T-helper 2 cell (primary cell): ENCODE measurements at regions not wholly inside any gene's neighbourhood (a gene's known extent, or its start where the extent isn't known, plus 50 kb on each side); places are given as distances from the start of the nearest gene placed in this dataset.
A peak's percentile ranks its signal among the peaks of the same experiment; 100 is the strongest.
"Not testable (repeated sequence)": the region's sequence is repeated elsewhere in the genome, so short reads cannot be mapped to it uniquely, and the experiment has no call there.

Experiments used
- DNase-seq, 5 experiments: peaks; one replicate each; pipeline versions ENCODE4 v3.0.0 to v3.0.0-alpha.2; 2012 to 2022

DNA sequence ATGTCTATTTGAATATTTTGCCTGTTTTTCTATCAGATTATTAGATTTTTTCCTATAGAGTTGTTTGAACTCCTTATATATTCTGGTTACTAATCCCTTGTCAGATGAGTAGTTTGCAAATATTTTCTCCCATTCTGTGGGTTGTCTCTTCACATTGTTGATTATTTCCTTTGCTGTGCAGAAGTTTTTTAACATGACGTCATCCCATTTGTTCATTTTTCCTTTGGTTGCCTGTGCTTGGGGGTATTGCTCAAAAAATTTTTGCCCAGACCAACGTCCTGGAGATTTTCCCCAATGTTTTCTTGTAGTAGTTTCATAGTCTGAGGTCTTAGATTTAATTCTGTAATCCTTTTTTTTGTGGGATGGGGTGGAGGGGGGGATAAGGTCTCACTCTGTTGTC, 168.7 kb upstream of the NFIA start:
- not testable (repeated sequence) for DNase-seq

DNA sequence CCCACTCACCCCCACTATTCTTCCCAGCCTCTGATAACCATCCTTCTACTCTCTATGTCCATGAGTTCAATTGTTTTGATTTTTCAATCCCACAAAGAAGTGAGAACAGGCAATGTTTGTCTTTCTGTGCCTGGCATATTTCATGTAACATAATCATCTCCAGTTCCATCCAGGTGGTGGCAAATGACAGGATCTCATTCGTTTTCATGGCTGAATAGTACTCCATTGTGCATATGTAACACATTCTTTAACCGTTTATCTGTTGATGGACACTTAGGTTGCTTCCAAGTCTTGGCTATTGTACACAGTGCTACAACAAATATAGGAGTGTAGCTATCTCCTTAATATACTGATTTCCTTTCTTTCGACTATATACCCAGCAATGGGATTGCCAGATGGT, 169.3 kb upstream of the NFIA start:
- DNase-seq: no peak

DNA sequence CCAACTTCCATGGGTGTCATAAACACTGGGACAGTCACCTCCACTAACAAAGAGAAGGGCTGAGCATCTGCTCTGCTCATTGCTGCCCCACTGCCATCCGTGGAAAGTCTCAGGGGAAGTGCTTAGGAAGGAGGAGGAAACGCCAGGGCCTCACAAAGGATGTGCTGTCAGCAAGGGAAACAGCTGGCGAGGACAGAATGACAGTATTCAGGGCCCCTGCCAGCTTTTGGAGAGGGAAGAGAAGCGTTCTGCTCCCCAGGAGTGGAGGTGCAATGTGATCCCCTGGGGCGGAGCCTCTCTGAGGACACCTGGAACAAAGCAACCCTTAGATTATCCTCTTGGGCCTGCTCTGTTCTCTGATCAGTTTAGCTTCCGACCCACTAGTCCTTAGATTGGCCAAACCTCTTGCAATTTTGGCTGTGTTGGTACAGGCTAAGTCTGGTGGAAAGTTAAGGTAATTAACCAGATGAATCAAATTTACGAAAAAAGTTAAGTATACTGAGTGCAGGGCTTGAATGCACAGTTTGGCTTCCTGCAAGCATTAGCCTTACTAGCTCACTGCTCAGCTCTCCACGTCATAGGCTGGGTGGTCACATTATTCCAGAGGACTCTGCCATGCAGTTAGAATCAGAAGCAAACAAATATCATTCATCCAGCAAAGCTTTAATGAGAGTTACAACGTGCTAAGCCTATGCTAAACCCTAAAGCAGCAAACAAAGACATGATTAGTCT, 170.2 kb upstream of the NFIA start:
- no peak for DNase-seq

DNA sequence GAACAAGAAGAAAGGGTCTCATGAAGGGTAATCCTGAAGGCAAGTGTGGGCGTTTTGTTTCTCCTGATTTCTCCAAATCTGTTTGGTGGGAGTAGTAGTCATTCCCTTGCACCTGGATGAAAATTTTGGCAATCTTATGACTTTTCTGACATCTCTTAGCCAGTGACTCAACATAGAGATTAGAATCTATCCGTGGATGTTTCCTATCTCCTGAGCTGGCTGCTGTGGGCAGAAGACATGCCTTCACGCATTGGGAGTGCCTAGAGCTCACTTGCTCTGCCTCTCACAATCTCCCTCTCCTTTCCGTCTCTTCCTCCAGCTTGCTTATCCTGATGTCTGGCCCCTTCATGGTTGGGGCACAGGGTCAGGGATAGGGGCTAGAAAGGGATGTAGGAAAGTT, 174.2 kb upstream of the NFIA start:
- no peak for DNase-seq

DNA sequence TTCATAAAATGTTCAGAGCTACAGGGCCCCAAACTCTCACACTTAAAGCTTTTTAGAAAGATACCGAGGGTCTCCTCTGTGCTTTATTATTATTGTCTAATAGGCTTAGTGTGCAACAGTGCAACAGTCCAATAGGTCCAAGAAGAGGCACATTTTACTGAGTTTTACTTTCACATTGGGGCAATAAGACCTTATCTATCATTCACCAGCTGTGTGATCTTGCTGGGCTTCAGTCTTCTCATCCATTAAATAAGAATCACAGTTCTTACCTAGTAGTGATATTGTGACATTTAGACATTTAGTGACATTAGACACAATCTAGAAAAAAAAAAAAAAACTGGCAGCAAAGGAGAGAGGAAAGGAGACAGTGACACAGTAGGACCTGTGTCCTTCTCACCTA, 175.8 kb upstream of the NFIA start:
- no peak for DNase-seq

DNA sequence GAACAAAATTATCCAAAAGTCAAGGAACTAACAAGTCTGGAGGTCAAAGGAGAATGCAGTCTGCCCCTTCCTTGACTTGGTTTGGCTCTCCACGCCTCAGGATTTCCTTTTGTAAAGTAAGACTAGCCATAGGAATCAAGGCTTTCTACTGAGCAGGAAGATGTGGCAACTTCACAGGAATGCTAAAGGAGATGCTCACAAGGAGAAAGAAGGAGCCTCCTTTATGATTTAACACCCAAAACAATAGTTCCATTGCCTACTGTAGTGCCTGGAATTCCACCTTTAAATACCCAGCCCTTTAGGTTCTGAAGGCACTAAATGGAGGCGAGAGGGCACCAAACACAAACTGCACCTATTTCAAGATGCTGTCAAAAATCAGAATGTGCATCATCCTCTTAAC, 176.3 kb upstream of the NFIA start:
- DNase-seq: no peak

DNA sequence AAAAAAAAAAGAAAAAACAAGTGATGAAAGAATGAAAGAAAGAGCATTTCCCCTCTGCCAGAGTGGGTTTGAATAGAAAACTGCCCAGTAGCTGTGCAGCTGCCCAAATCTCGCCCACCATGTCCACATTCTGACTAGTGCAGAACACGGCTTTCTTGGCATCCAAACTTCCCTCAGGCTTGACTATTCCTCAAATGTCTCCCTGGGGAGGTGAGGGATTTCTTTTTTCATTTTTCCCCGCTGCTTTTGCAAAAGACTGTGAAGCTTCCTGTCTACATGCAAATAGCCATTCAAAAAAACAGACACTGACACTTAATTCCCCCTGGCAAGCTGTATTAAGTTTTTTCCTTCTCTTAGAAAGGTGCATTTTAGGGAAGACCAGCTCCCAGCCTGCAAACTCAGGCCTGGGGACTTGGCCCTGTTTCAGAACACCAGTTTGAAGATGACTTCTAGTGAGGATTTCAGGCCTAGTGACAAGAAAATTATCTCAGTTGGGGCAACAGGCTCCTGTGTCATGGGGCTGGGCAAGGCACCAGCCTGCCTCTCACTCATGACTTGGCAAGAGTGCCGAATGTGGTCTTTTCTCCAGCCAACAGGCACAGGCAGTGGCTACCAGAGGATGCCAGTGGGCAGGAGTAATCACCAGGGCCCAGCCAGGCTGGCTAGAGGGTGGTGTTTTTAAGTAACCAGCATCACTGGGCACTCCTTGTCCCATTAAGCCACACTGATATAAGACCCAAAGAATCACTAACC, 178.1 kb upstream of the NFIA start:
- no peak for DNase-seq

DNA sequence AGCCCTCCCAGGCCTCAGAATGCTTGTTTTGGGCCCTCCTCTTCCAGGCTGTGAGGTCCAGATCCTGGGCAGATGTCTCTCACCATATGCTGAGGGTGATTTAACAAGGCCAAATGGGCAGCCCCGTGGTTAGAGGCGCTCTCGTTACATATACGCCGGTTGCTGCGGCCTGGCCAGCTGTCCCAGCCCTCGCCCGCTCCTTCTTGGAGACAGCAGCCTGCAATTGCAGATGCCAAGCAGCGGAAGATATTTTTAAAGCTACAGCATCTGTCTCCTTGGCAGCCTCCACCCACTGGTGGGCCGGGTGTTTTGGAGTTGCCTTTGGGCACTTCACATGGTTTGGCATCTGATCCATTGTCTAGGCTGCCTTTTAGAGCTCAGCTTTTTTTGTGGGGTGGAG, 178.8 kb upstream of the NFIA start:
- DNase-seq: no peak

DNA sequence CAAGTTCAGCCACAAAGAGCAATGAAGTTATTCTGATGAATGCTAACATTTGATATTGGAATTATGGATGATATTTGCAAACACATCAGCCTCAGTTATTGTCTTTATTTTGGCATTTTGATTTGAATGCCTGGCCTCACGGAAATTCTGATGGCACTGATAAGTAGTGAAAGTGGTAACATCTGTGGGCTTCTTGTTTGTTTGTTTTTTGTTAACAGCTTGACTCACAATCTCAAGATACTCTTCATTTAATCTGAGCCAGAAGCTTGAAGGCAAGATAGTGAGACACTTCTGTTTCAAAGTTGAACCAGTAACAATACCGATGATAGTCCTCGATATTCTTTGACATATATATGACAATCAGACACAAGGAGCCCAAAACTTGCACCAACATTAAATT, 182.9 kb upstream of the NFIA start:
- peak in 1 of 5 experiments; percentile 23 for DNase-seq

DNA sequence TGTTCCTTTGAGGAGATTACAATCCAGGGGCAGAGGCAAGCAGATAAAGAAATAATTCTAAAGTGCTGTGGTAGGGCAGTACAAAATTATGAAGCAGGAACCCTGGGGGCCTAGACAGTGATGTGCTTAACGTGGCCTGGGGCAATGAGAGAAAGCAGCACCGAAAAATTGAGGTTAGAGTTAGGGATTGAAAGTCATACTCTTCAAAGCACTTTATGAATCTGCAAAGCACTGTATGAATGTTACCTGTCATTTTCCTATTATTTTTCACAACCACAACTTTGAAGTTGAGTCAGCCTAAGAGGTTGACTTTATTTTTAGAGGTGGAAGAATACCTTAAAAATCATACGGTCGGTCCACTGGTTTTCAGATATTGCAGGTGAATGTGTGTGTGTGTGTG, 183.4 kb upstream of the NFIA start:
- DNase-seq: peak in 1 of 5 experiments; percentile 78

DNA sequence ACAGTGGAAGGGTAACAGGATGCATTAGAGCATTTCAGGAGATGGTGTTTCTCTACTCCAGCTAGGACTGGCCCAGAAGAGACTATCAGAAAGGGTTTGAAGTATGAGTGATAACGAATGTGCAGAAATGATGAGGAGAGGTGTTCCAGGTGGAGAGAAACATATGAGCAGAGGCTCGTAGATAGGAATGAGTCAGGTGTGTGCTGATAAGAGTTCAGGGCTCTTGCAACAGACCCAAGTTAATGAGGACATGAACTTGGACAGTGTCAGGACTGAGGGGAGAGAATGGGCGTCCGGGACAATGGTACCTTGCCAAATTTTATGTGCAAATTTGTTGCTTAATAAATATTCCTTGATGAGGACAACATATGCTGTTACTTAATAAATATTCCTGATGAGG, 183.9 kb upstream of the NFIA start:
- DNase-seq: peak in 1 of 5 experiments; percentile 15

DNA sequence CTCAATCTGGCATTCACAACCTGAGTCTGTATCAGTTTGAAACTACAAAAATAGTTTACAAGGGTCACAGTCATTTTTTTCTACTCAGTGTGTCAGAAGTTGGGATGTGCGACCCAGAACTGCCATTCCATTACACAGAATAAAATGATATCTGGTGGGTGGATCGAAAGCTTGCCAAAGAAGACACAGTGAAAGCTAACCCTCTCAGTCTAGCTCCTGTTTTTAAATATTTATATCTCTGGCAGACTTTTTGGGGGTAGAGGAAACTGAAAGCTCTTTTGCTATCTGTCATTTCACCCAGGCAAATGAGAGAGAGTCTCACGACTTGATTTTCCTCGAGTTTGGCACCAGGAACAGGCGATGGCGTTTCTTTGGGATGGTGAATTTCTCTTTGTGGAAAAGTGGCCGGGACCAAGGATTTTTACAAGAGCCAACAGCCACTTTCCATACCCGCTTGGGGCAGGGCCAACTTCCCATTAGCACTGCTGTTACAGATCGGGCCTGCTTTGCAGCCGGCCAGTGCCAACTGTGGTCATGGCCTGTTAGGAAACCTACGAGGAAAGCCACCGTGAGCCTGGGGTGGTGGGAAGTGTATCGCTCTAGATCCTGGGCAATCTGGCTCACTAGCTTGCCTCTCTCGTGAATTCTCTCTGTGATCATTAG, 185.5 kb upstream of the NFIA start:
- DNase-seq: no peak

DNA sequence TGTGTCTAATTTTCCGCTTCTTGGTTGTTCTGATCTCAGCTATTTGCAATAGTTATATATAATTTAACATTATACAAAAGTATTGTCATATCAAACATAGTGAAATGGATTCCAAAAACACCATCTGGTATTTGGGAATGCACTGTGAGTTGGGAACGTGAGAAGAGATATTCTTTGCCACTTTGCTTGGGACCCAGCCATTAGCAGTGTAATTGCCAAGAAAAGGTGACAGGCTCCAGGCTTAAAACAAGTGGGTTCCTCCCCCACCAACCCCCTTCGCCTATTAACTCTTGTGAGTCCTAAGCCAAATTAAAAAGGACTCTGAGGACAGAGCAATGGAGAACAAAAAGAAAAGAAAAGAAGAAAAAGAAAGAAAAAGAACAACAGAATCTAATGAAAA, 186.7 kb upstream of the NFIA start:
- no peak for DNase-seq

DNA sequence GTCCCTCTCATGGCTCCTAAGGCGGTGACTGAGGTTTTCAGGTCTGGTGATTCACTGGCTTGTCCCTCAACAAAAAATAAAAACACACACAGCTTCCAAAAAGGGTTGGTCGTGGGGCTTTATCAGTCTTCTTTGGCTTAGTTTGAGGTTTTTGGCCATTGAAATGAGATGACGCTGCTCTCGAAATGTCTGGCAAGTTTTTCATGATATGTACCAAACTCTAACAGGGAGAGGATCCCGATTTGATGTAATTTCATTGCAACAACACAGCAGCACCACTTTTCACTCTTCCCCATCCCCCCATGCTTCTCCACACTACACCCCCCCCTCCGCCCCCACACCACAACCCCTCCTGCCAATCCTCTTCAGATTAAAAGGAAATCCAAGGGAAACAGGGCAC, 187.1 kb upstream of the NFIA start:
- no peak for DNase-seq

DNA sequence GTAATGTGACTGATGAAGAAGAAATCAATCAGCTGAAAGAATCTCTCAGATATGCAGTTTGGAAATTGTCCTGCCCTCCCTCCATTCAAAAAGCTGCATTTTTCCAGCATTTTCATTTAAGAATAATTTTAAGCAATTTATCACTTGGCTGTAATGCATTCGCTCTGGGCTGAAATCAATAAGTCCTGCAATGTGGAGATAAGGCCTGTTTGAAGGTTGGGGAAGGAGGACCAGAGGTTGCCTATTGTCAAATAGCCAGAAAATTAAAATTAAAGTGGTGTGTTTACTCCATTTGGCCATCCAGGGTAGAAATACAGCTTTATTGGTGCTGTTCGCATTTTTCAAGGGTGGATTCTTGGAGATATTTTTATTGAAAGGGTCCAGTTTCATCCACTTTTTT, 187.6 kb upstream of the NFIA start:
- DNase-seq: no peak

DNA sequence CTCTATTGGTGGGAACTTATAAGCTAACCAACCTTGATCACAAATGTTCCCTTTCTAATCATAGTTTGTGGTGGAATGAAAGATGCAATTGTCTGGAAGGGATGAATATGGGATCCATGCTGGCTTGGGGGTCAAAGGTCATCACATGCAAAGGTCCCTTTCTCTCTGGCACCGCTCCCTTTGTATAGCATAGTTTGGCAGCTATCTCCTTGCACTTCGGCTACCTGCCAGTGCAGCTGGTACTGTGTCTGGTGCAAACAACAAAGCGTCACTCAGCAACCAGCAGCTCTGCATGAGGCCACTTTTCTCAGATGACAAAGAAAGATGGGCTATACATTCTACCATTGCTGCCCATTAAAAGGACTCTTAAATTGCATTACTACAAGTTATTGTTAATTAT, 188.2 kb upstream of the NFIA start:
- DNase-seq: no peak

DNA sequence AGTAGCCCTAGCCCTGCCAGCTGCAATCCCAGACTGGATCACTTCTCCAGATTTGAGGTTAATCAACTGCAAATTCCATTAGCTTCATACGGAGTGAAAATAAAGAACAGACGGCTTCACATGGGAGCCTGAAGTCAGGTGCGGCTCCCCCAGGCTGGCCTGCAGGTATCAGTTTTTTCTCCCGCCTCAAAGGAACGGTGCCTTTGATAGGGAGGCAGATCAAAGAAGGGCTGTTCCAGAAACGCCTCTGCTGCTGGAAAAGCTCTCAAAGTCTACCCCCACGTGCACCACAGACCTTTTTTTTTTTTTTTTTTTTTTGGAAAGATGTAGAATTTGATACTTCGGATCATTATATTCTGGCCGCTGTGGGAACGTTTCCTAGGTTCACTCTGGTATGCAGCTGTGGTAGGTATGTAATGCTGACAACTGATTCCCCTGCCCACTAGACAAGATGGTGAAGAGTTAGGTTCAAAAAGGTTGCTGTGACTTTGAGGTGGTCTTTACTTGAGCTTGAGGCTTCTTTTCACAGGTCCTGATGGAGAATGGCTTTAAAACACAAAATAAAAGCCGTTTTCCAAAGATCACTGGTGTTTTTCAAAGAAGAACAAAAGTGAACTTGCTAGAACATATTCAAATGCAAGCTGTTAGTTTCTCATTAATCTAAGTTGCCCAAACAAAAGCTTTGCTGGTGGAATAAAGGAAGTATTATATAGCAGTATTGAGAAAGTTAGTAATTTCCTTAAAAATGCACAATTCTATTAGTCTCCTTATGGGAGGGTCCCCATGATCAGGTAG, 189.0 kb upstream of the NFIA start:
- no peak for DNase-seq

DNA sequence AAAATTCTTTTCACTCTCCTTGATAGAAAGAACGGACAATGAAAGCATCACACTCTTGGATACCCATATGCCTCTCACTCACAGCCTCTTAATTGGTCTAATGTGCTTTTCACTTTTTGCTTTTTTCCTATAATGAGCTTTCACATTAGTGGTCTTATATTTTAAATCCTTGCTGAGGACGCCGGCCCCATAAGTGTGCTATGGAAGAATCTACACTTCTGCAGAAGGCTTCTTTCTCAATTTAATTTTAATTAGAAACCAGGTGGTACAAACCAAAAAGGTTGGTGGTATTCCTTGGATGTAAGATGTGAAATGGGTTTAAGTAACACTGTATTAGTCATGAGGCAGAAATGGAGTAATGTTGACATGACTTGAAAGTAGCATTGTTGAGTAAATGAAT, 190.6 kb upstream of the NFIA start:
- no peak for DNase-seq

DNA sequence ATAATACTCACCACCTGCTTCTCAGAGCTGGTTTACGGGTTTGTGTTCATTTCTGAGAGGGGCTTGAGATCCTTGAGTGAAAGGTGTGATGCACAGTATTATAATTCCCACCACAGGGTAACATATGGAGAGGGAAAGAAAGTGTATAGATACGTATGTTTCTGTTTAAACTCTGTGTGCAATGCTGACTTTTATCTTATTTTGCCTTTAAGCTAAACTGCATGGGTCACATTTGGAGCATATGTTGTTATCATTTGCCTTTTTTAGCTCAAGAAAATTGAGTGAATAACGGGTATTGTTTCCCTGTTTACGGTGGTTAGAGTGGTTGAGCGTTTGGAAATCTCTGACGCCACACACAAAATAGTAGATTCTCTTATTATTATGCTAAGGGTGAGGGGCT, 191.1 kb upstream of the NFIA start:
- DNase-seq: no peak

DNA sequence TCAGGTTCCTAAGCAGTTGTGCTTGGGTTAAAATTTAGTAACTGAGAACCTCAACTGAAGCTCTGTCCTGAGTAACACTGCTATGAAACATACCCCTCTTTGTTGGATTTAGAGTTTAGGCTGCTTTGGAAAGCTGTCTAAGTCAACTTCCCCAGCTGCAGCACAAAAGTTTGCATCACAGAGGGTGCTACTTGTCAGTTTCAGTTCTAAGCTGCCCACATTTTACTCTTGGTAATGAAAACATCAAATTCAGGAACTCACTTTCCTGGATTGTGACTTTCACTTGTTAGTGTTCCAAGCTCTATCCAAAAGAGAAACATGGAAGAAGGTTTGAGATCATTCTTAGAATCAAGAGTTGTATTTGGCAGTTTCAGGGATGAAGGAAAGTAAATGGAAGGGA, 191.7 kb upstream of the NFIA start:
- DNase-seq: no peak

DNA sequence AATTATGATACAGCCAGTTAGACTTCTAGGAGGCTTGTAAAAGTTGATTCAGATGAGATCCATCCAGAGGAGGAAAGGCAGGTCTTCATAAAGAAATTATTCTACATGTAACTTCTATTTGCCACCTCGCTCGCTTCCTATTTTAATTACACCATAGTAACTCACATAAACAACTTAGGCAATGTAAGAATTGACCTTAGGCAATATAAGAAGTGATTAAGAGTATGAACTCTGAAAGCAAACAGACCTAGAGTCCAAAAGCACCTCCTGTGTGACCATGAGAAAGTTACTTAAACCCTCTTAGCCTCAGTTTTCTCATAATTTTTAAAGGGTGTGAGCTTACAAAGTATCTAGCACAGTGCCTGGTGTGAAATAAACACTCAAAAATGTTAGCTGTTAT, 192.7 kb upstream of the NFIA start:
- DNase-seq: no peak

DNA sequence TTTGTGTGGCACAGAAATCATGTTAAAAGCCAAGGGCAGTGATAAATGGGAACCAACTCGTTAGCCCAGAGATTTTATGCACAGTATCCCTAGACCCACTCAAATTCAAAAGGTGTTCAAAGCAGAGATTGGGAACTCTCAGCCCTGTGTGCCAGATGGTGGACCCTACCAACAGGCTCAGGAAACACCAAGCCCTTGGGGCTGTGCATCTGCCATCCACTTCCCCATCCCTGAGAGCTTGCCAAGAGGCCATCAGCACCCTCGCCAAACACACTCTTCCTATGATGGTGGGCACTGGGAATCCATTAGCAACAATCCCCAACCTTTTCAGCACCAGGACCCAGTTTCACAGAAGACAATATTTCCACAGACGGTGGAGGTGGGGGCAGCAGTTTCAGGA, 194.2 kb upstream of the NFIA start:
- no peak for DNase-seq

DNA sequence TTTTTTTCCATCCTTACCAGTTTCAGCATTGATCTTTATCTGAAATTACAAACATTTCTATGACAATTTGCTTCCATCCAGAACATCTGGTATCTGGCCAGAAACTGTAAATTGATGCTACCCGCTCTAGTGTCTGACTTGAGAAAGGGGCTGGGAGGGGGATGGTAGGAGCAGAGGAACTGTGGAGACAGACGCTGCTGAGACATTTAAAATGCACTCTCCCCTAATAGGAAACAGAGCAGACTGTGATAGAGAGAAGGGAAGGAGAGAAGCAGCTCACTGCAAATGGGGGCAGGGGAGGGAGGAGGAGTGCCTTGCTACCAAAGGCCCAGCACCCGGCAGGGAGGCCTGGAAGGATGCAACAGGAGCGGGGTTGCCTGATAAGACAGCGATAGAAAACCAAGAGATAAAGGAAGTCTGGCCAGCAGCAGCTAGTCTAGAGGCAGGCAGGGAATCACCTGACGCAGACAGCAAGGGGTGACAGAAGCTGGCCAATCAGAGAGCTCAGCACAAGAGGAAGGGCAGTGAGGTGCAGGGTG, 195.5 kb upstream of the NFIA start:
- DNase-seq: no peak
